ENCODE measurements at regions not wholly inside any gene's neighbourhood (a gene's known extent, or its start where the extent isn't known, plus 50 kb on each side); places are given as distances from the start of the nearest gene placed in this dataset.

- dilution Hi-C loops (cut with MboI; ENCODE audit: extremely low pct_ligation_motif_present, low sequenced_read_pairs) = no loop called here
- CTCF ChIA-PET = no interaction called here
These were observed 444.6 kb downstream of the RIT2 start for GRCh38 chr18:42670860-42671259.

More at GRCh38 chr18:42670860-42671259, 444.6 kb downstream of the RIT2 start:
- no peak for TF ChIP-seq FOS (IDR thresholded peaks at IDR 0.05; ENCODE audit: borderline replicate concordance, insufficient read depth, low read length)
- no peak for TF ChIP-seq POLR2A (IDR thresholded peaks at IDR 0.05; ENCODE audit: low read depth, low read length)
- TF ChIP-seq MAX (IDR thresholded peaks at IDR 0.05; ENCODE audit: insufficient read depth, insufficient read length) = no peak
- TF ChIP-seq CTCF (IDR thresholded peaks at IDR 0.05; ENCODE audit: extremely low read depth in 1 of 2, insufficient read depth in 1 of 2, low read depth in 1 of 2, low read length in 2 of 2) = no peak
- TF ChIP-seq GATA2 (IDR thresholded peaks at IDR 0.05; ENCODE audit: insufficient read depth, insufficient read length, low read depth, low read length) = no peak
- TF ChIP-seq POLR2AphosphoS5 (IDR thresholded peaks at IDR 0.05; ENCODE audit: insufficient read depth, low read depth, low read length) = no peak
- no peak for TF ChIP-seq JUN (IDR thresholded peaks at IDR 0.05; ENCODE audit: borderline replicate concordance, insufficient read depth, insufficient read length, low read depth)
- TF ChIP-seq EZH2 (IDR thresholded peaks at IDR 0.05; ENCODE audit: borderline replicate concordance, low read depth, low read length, severe bottlenecking) = no peak
- TF ChIP-seq MYC (IDR thresholded peaks at IDR 0.05; ENCODE audit: low read depth, low read length) = no peak
- no peaks in the 10 kb centered on the region for H3K79me2 ChIP-seq (ENCODE audit: control insufficient read depth, insufficient read depth, low read length)
- H3K4me2 ChIP-seq (ENCODE audit: insufficient read depth, low read length) = no peak overlapping the region
- no peaks in the 10 kb centered on the region for H3K27me3 ChIP-seq (ENCODE audit: control insufficient read depth in 2 of 2, insufficient read depth in 2 of 2, low read length in 2 of 2)
- H3K4me3 ChIP-seq (replicated peaks in 1 of 3; ENCODE audit: insufficient read depth in 1 of 3, low read depth in 1 of 3, low read length in 3 of 3) = no peak overlapping the region
- DNase-seq (ENCODE audit: low read depth, low spot score) (no peak), FAIRE-seq (no peak)
- no peaks in the 10 kb centered on the region for H3K4me1 ChIP-seq (ENCODE audit: control insufficient read depth, extremely low read depth, insufficient read depth, low read length)
- POLR2A ChIA-PET = no interaction called here
- H3K9me1 ChIP-seq (replicated peaks; ENCODE audit: control insufficient read depth, extremely low read depth, insufficient read depth, low read length) = no peaks in the 10 kb centered on the region
- no peaks in the 10 kb centered on the region for H4K20me1 ChIP-seq (replicated peaks; ENCODE audit: control insufficient read depth, extremely low read depth, insufficient read depth, low read length)
- no peak overlapping the region for H2AFZ ChIP-seq (ENCODE audit: low read depth, low read length)
- intact Hi-C loops (cut with micrococcal nuclease) = no loop called here
- H3K9ac ChIP-seq (replicated peaks; ENCODE audit: extremely low read depth, insufficient read depth, low read length) = no peak overlapping the region
- H3K9me3 ChIP-seq (replicated peaks; ENCODE audit: control insufficient read depth, insufficient read depth, low read length) = no peaks in the 10 kb centered on the region
- H3K36me3 ChIP-seq (ENCODE audit: control insufficient read depth in 2 of 2, extremely low read depth in 1 of 2, insufficient read depth in 2 of 2, low read length in 2 of 2) = no peaks in the 10 kb centered on the region
- no TSS peak for BruUV-seq (replicated peaks)
- H3K27ac ChIP-seq (ENCODE audit: insufficient read depth, low read depth, low read length) = no peak overlapping the region

Measured in endothelial cell of umbilical vein (primary cell).